ENCODE measurements at regions not wholly inside any gene's neighbourhood (a gene's known extent, or its start where the extent isn't known, plus 50 kb on each side); places are given as distances from the start of the nearest gene placed in this dataset.

- H4K20me1 ChIP-seq, result no peaks in the 10 kb centered on the region
- TF ChIP-seq Cebpa-rat (IDR thresholded peaks at IDR 0.05), result no peak
These were observed 158.8 kb downstream of the NHLRC3 start for GRCh38 chr13:39196965-39197646.

GRCh38 chr13:39197647-39198007, 159.4 kb downstream of the NHLRC3 start:
- Histone ChIP-seq H3K27me3 (no peaks in the 10 kb centered on the region), H3K9ac (no peak overlapping the region), H4K20me1 (no peaks in the 10 kb centered on the region), H3K4me2 (peak overlapping the region in 5 of 11 experiments; percentile 10 to 50 (median 24); a peak in 6 of 22 replicates), H3K4me1 (peaks cover 0 to 26% (median 13%) of the 10 kb centered on the region in 10 experiments; a peak in 14 of 20 replicates), H3K27ac (no peak overlapping the region), H3K4me3 (no peak overlapping the region), H3K9me3 (replicated peaks in 1 of 11) (no peaks in the 10 kb centered on the region), H3K36me3 (no peaks in the 10 kb centered on the region)
- TF ChIP-seq Cebpa-rat (IDR thresholded peaks at IDR 0.05), result no peak

More at GRCh38 chr13:39196965-39197646, 158.8 kb downstream of the NHLRC3 start:
- Histone ChIP-seq H3K9me3 (replicated peaks in 1 of 11) (no peaks in the 10 kb centered on the region), H3K27ac (no peak overlapping the region), H3K27me3 (no peaks in the 10 kb centered on the region), H3K36me3 (no peaks in the 10 kb centered on the region), H3K4me1 (peaks cover 0 to 26% (median 13%) of the 10 kb centered on the region in 10 experiments; a peak in 14 of 20 replicates), H3K4me2 (peak overlapping the region in 4 of 11 experiments; percentile 19 to 50 (median 35); a peak in 8 of 22 replicates), H3K4me3 (no peak overlapping the region), H3K9ac (peak overlapping the region in 2 of 11 experiments; percentile 21 to 46; a peak in 1 of 22 replicates)

GRCh38 chr13:39200249-39200910, 162.1 kb downstream of the NHLRC3 start:
- no peaks in the 10 kb centered on the region for H3K36me3 ChIP-seq
- TF ChIP-seq Cebpa-rat (IDR thresholded peaks at IDR 0.05), result no peak
- H3K9me3 ChIP-seq (replicated peaks in 1 of 11), result no peaks in the 10 kb centered on the region
- no peaks in the 10 kb centered on the region for H4K20me1 ChIP-seq
- no peak overlapping the region for H3K27ac ChIP-seq
- H3K4me1 ChIP-seq, result peaks cover 0 to 26% (median 13%) of the 10 kb centered on the region in 10 experiments; a peak in 14 of 20 replicates
- H3K4me2 ChIP-seq, result no peak overlapping the region; a peak in 1 of 22 replicates
- no peak overlapping the region for H3K4me3 ChIP-seq
- no peaks in the 10 kb centered on the region for H3K27me3 ChIP-seq
- no peak overlapping the region for H3K9ac ChIP-seq

- H3K36me3 ChIP-seq, result no peaks in the 10 kb centered on the region
- TF ChIP-seq Cebpa-rat (IDR thresholded peaks at IDR 0.05), result no peak
- H3K4me2 ChIP-seq, result peak overlapping the region in 4 of 11 experiments; percentile 5 to 24 (median 18); a peak in 4 of 22 replicates
- H3K27me3 ChIP-seq, result no peaks in the 10 kb centered on the region
- peaks cover 0 to 26% (median 13%) of the 10 kb centered on the region in 10 experiments; a peak in 14 of 20 replicates for H3K4me1 ChIP-seq
- no peak overlapping the region for H3K4me3 ChIP-seq
- H4K20me1 ChIP-seq, result no peaks in the 10 kb centered on the region
- no peak overlapping the region for H3K27ac ChIP-seq
- no peaks in the 10 kb centered on the region for H3K9me3 ChIP-seq (replicated peaks in 1 of 11)
- H3K9ac ChIP-seq, result no peak overlapping the region
These were observed 162.9 kb downstream of the NHLRC3 start for GRCh38 chr13:39201180-39201579.

GRCh38 chr13:39202746-39203145, 164.5 kb downstream of the NHLRC3 start:
- peaks cover 0 to 15% (median 3%) of the 10 kb centered on the region in 10 experiments; a peak in 13 of 20 replicates for H3K4me1 ChIP-seq
- no peak overlapping the region for H3K4me2 ChIP-seq
- H3K27me3 ChIP-seq, result no peaks in the 10 kb centered on the region
- no peaks in the 10 kb centered on the region for H4K20me1 ChIP-seq
- no peaks in the 10 kb centered on the region for H3K9me3 ChIP-seq (replicated peaks in 1 of 11)
- TF ChIP-seq Cebpa-rat (IDR thresholded peaks at IDR 0.05), result no peak
- no peak overlapping the region for H3K27ac ChIP-seq
- no peaks in the 10 kb centered on the region for H3K36me3 ChIP-seq
- no peak overlapping the region for H3K4me3 ChIP-seq
- no peak overlapping the region for H3K9ac ChIP-seq

- TF ChIP-seq Cebpa-rat (IDR thresholded peaks at IDR 0.05), result no peak
- H3K27ac ChIP-seq, result no peak overlapping the region
- no peaks in the 10 kb centered on the region for H3K36me3 ChIP-seq
These were observed 170.4 kb downstream of the NHLRC3 start for GRCh38 chr13:39208636-39209035.

GRCh38 chr13:39209731-39210531, 171.7 kb downstream of the NHLRC3 start:
- TF ChIP-seq Cebpa-rat (IDR thresholded peaks at IDR 0.05), result no peak
- H3K4me3 ChIP-seq, result no peak overlapping the region

More at GRCh38 chr13:39208636-39209035, 170.4 kb downstream of the NHLRC3 start:
- Histone ChIP-seq H4K20me1 (no peaks in the 10 kb centered on the region), H3K4me1 (no peaks in the 10 kb centered on the region), H3K27me3 (no peaks in the 10 kb centered on the region), H3K9me3 (replicated peaks in 1 of 11) (no peaks in the 10 kb centered on the region), H3K4me2 (no peak overlapping the region), H3K4me3 (no peak overlapping the region), H3K9ac (no peak overlapping the region)

GRCh38 chr13:39210961-39211534, 172.8 kb downstream of the NHLRC3 start:
- H3K4me2 ChIP-seq, result no peak overlapping the region
- H3K27ac ChIP-seq, result no peak overlapping the region
- no peaks in the 10 kb centered on the region for H3K4me1 ChIP-seq
- no peak overlapping the region for H3K9ac ChIP-seq
- H3K36me3 ChIP-seq, result no peaks in the 10 kb centered on the region
- H3K9me3 ChIP-seq (replicated peaks in 1 of 11), result no peaks in the 10 kb centered on the region
- no peak for TF ChIP-seq Cebpa-rat (IDR thresholded peaks at IDR 0.05)
- no peak overlapping the region for H3K4me3 ChIP-seq
- no peaks in the 10 kb centered on the region for H3K27me3 ChIP-seq
- no peaks in the 10 kb centered on the region for H4K20me1 ChIP-seq

More at GRCh38 chr13:39209731-39210531, 171.7 kb downstream of the NHLRC3 start:
- Histone ChIP-seq H3K36me3 (no peaks in the 10 kb centered on the region), H3K4me2 (no peak overlapping the region), H3K9ac (no peak overlapping the region), H4K20me1 (no peaks in the 10 kb centered on the region), H3K27ac (no peak overlapping the region), H3K4me1 (no peaks in the 10 kb centered on the region), H3K9me3 (replicated peaks in 1 of 11) (no peaks in the 10 kb centered on the region), H3K27me3 (no peaks in the 10 kb centered on the region)

GRCh38 chr13:39215971-39216370, 177.7 kb downstream of the NHLRC3 start:
- H3K4me1 ChIP-seq, result no peaks in the 10 kb centered on the region
- no peak overlapping the region for H3K4me3 ChIP-seq
- no peak overlapping the region for H3K4me2 ChIP-seq
- peaks cover 0 to 10% (median 6%) of the 10 kb centered on the region in 11 experiments; a peak in 5 of 22 replicates for H3K9me3 ChIP-seq (replicated peaks in 1 of 11)
- no peaks in the 10 kb centered on the region for H4K20me1 ChIP-seq
- no peak overlapping the region for H3K27ac ChIP-seq
- no peak for TF ChIP-seq Cebpa-rat (IDR thresholded peaks at IDR 0.05)
- no peaks in the 10 kb centered on the region for H3K27me3 ChIP-seq
- H3K9ac ChIP-seq, result no peak overlapping the region
- no peaks in the 10 kb centered on the region for H3K36me3 ChIP-seq

All from BLaER1 treated with 17β-estradiol and CSF1 and Interleukin-3, amounts not matched to agents 10 nM and 100 nM (cell line).